Effector memory CD4-positive, alpha-beta T cell (primary cell): ENCODE measurements at regions not wholly inside any gene's neighbourhood (a gene's known extent, or its start where the extent isn't known, plus 50 kb on each side); places are given as distances from the start of the nearest gene placed in this dataset.

Experiments
- DNase-seq, 3 donors: peaks; one replicate each; pipeline ENCODE4 v3.0.0-alpha.2; 2020
- H3K27ac ChIP-seq: 2 replicates; pipeline ENCODE4 v1.7.0; 2013; ENCODE audit warnings: mild to moderate bottlenecking, low read length, moderate library complexity; ENCODE audit not compliant: insufficient read depth, poor library complexity, severe bottlenecking
- H3K27me3 ChIP-seq: replicated peaks from 2 replicates; pipeline ENCODE4 v1.7.0; 2013; ENCODE audit warnings: mild to moderate bottlenecking, low read length; ENCODE audit not compliant: insufficient read depth, control insufficient read depth, poor library complexity, severe bottlenecking
- H3K36me3 ChIP-seq: 2 replicates; pipeline ENCODE4 v1.7.0; 2013; ENCODE audit warnings: mild to moderate bottlenecking, low read length, moderate library complexity; ENCODE audit not compliant: control insufficient read depth, insufficient read depth
- H3K4me1 ChIP-seq: 2 replicates; pipeline ENCODE4 v1.7.0; 2013; ENCODE audit warnings: low read length, mild to moderate bottlenecking; ENCODE audit not compliant: control insufficient read depth, insufficient read depth, poor library complexity, severe bottlenecking
- H3K4me3 ChIP-seq: 2 replicates; pipeline ENCODE4 v1.7.0; 2013; ENCODE audit warnings: low read length, low read depth, mild to moderate bottlenecking; ENCODE audit not compliant: insufficient read depth, poor library complexity, severe bottlenecking
- H3K9me3 ChIP-seq: 2 replicates; pipeline ENCODE4 v1.7.0; 2013; ENCODE audit warnings: mild to moderate bottlenecking, low read length, moderate library complexity; ENCODE audit not compliant: control insufficient read depth

DNA sequence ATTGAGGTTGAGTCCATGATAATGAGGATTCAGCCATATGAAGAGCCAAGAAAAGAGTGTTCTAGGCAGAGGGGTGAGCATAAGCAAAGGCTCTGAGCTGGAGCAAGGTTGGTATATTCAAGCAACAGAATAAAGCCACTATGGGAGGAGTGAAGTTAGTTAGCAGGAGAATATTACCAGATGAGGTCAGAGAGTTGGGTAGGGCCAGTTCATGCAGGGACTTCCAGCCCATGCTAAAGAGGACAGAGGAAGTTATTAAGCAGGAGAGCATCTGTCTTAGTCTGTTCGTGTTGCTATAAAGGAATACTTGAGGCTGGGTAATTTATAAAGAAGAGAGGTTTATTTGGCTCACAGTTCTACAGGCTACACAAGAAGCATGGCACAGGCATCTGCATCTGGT is 57.1 kb upstream of the ATG10 start:
- Histone ChIP-seq H3K9me3 (no peaks in the 10 kb centered on the region), H3K27ac (no peak overlapping the region), H3K36me3 (no peaks in the 10 kb centered on the region), H3K27me3 (no peaks in the 10 kb centered on the region), H3K4me3 (no peak overlapping the region), H3K4me1 (no peaks in the 10 kb centered on the region)
- no peak for DNase-seq

DNA sequence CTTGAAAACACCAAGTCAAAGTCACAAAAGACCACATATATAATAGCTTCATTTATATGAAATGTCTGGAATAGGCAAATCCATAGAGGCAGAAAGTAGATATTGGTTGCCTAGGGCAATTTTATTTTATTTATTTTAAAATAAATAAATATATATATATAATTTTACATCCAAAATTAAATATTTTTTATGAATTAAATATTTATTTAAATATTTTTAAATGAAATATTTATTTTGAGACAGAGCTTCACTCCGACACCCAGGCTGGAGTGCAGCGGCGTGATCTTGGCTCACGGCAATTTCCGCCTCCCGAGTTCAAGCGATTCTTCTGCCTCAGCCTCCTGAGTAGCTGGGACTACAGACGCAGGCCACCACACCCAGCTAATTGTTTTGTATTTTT is 58.9 kb upstream of the ATG10 start:
- no peaks in the 10 kb centered on the region for H3K27me3 ChIP-seq
- H3K4me1 ChIP-seq: no peaks in the 10 kb centered on the region
- H3K4me3 ChIP-seq: no peak overlapping the region
- H3K27ac ChIP-seq: no peak overlapping the region
- no peaks in the 10 kb centered on the region for H3K36me3 ChIP-seq
- DNase-seq: no peak
- H3K9me3 ChIP-seq: no peaks in the 10 kb centered on the region

DNA sequence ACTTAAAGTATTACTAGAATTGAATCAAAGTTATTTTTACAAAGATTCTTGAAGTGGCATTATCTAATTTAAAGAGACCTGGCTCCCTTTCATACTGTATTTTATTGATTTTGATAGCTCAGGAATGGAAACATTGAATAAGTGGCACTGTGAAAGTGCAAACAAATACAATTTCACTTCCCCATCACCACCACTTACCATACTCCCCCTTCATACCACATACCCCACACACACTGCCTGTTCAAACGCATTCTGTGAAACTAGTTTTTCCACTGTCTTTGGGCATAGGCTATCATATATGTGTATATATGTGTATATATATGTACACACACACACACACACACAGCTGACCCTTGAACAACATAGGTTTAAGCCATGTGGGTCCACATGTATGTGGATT is 62.1 kb upstream of the ATG10 start:
- Histone ChIP-seq H3K36me3 (no peaks in the 10 kb centered on the region), H3K4me3 (no peak overlapping the region), H3K27me3 (no peaks in the 10 kb centered on the region), H3K4me1 (no peaks in the 10 kb centered on the region), H3K27ac (no peak overlapping the region), H3K9me3 (no peaks in the 10 kb centered on the region)
- no peak for DNase-seq

DNA sequence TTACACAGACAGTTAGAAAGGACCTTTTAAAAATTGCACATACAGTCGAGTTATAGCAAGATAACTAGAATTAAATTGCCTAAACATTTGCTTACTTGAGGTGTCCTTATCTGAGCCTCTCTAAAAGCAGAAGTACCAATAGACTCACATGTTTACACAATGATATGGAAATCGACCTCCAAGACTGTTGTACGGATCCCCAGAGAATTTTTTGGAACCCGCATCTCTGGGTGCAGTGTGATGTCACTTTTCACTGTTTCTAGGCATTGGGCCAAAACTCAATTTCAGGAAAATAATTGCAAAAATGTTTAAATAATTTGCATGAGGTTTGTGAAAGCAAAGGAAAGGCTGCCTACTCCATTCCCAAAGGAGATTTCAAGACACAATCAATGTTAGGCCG is 63.1 kb upstream of the ATG10 start:
- no peaks in the 10 kb centered on the region for H3K4me1 ChIP-seq
- DNase-seq: no peak

DNA sequence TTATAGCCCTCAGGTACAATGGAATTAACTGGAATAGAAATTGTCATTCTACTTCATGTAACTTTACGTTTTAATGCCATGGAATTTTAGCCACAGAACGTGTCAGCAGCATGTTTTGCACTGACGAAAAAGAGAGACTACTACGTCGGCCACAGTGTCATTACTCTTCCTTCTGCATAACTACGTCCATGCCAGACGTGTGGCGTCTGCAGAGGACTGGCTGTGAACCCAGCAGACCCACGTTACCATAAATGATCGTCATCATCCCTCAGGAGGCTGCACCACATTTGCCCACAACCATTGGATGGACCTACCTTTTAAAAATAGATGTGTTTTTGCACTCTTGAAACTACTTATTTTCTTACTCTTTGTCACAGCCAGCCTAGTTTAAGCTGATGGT is 63.8 kb upstream of the ATG10 start:
- DNase-seq: no peak
- Histone ChIP-seq H3K4me3 (no peak overlapping the region), H3K9me3 (no peaks in the 10 kb centered on the region), H3K27ac (no peak overlapping the region), H3K36me3 (no peaks in the 10 kb centered on the region), H3K4me1 (no peaks in the 10 kb centered on the region), H3K27me3 (no peaks in the 10 kb centered on the region)

More for the DNA sequence above, 63.1 kb upstream of the ATG10 start:
- Histone ChIP-seq H3K27me3 (no peaks in the 10 kb centered on the region), H3K27ac (no peak overlapping the region), H3K36me3 (no peaks in the 10 kb centered on the region), H3K9me3 (no peaks in the 10 kb centered on the region), H3K4me3 (no peak overlapping the region)

DNA sequence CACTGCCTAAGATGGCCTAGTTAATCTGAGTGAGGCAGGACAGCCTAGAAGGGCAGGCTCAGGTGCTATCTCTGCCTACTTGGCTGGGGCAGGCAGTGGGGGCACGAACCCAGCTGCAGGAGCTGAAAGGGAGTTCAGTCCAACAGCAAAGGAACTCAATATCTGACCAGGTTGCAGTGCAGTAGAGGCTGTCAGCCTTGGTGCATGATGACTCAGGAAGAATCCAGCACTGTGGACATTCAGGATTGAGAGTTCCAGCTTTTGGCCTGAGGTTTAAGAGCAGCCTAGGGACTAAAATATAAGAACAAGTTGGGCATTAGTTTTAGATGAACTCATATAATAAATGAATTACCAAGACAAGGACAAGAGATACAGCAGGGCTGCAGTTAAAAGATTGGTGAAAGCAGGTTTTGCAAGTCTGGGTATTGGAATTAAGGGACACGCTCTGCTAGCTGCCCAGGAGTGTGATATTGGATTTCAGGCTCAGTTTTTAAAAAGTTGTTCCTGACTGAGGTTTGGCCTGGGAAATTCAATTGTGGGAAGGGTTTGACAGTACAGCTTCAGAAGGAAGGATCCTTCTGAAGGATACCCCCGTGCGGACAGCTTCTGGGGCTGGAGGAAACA is 64.7 kb upstream of the ATG10 start:
- H3K4me1 ChIP-seq: no peaks in the 10 kb centered on the region
- H3K9me3 ChIP-seq: no peaks in the 10 kb centered on the region
- H3K4me3 ChIP-seq: no peak overlapping the region
- H3K36me3 ChIP-seq: no peaks in the 10 kb centered on the region
- H3K27me3 ChIP-seq: no peaks in the 10 kb centered on the region
- no peak for DNase-seq
- H3K27ac ChIP-seq: no peak overlapping the region

DNA sequence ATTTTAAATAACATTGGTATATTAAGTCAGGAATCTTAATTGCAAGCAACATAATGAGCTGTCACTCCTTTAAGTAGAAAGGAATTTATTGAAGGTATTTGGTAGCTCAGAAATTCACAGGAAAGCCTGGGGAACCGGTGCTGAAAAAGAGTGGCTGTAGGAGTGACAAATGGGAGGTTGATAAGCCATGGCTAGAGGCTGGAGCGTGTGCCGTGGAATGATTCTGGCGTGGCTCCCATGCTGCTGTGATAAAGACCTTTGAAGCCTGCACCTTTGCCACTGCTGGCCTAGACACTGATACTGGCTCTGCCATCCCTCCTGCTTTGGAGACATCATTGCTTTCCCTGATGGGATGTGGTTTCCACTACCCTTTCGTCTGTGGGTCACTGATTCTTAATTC is 65.7 kb upstream of the ATG10 start:
- no peaks in the 10 kb centered on the region for H3K27me3 ChIP-seq
- no peaks in the 10 kb centered on the region for H3K4me1 ChIP-seq
- H3K36me3 ChIP-seq: no peaks in the 10 kb centered on the region
- no peaks in the 10 kb centered on the region for H3K9me3 ChIP-seq
- H3K27ac ChIP-seq: no peak overlapping the region
- DNase-seq: no peak
- no peak overlapping the region for H3K4me3 ChIP-seq

DNA sequence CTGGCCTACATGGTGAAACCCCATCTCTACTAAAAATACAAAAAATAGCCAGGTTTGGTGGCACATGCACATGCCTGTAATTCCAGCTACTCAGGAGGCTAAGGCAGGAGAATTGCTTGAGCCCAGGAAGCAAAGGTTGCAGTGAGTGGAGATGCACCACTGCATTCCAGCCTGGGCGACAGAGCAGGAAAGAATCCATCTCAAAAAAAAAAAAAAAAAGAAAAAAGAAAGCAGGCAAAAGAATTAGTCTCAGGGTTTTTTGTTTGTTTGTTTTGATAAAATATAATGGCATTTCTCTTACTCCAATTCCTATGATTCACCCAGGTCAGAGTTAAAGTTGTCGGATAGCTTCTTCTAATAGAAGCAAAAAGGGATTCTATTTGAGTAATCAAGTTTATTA is 67.0 kb upstream of the ATG10 start:
- H3K27ac ChIP-seq: no peak overlapping the region

DNA sequence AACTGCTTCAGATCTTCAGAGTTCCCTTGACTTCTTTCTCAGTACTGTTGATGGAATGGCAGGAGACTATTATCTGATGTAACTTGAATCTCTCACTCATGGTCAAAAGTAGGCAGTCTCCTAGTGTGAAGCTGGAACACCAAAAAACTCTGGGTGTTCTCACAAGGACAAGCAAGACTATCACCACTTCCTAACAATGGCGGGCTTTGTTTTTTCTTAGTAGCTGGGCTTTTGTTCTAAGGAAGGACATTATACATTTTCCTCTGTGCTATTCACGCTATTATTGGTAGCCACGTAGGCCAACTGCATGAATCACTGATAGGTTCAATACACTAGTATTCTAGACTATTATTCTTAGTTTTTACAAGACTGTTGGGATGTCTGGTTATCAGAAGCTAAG is 67.7 kb upstream of the ATG10 start:
- Histone ChIP-seq H3K9me3 (no peaks in the 10 kb centered on the region), H3K4me3 (no peak overlapping the region)
- no peak for DNase-seq

More for the DNA sequence above, 67.0 kb upstream of the ATG10 start:
- Histone ChIP-seq H3K4me3 (no peak overlapping the region), H3K36me3 (no peaks in the 10 kb centered on the region), H3K4me1 (no peaks in the 10 kb centered on the region), H3K9me3 (no peaks in the 10 kb centered on the region), H3K27me3 (no peaks in the 10 kb centered on the region)
- DNase-seq: no peak

DNA sequence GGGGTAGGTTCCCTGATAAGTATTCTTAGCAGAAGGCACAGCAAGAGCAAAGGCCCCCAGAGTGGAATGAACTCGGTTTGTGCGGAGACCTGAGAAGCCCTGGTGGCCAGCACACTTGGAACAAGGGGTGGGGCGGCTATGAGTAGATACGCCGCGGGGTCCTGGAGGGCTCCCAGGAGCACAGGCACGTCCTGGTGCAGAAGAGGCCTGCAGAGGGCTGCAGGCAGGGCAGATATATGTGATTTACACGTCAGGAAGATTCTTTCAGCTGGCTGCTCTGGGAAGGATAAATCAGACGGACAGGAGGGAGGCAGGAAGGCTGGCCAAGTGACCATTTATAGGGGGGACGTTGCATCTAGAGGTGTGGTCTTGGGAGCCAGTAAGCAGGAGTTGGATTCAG is 70.2 kb upstream of the ATG10 start:
- Histone ChIP-seq H3K36me3 (no peaks in the 10 kb centered on the region), H3K27ac (no peak overlapping the region), H3K4me3 (no peak overlapping the region), H3K27me3 (no peaks in the 10 kb centered on the region), H3K9me3 (no peaks in the 10 kb centered on the region), H3K4me1 (no peaks in the 10 kb centered on the region)
- no peak for DNase-seq

More for the DNA sequence above, 67.7 kb upstream of the ATG10 start:
- Histone ChIP-seq H3K36me3 (no peaks in the 10 kb centered on the region), H3K27ac (no peak overlapping the region), H3K27me3 (no peaks in the 10 kb centered on the region), H3K4me1 (no peaks in the 10 kb centered on the region)
